ENCODE measurements at regions not wholly inside any gene's neighbourhood (a gene's known extent, or its start where the extent isn't known, plus 50 kb on each side); places are given as distances from the start of the nearest gene placed in this dataset.

- DNase-seq (ENCODE audit: low read depth in 3 of 3) = no peak
Observed at GRCh38 chr10:75294518-75294865, 58.7 kb upstream of the COMTD1 start.

DNA sequence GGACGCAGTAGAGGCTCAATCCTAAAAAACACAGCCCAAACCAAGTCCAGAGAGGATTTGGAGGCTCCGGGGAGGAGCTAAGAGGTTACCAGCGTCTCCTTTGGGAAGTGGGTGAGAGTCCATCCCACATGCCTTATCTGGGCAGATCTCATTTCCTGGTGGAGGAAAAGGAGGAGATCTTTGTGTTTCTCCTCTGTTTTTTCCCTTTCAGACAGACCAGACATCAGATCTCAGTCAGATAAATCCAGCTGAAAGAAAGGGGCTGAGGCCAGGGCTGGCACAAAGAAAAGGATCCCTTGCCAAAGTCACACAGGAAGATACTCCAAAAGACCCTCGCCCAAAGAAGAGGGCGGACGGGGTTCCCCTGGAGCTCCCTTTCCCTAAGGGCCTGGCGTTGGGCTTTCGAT is 58.3 kb upstream of the COMTD1 start:
- DNase-seq (ENCODE audit: low read depth in 3 of 3) = no peak

DNA sequence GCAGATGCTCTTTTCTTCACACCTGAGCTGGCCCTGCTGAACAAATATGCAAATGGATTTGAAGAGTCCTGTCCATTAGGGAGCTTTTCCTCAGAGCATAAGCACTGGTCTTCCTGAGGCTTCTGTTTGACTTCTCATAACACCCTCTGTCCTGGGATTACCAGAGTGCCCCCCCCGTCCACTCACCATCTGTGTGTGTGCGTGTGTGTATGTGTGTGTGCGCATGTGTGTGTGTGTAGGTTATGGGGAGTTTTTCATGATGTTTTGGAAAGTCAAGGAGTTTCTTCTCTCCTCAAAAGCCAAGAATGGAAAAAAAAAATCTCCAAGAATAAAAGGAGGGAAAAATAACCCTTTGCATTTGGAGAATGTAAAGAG is 57.7 kb upstream of the COMTD1 start:
- no peak for DNase-seq (ENCODE audit: low read depth in 3 of 3)

DNA sequence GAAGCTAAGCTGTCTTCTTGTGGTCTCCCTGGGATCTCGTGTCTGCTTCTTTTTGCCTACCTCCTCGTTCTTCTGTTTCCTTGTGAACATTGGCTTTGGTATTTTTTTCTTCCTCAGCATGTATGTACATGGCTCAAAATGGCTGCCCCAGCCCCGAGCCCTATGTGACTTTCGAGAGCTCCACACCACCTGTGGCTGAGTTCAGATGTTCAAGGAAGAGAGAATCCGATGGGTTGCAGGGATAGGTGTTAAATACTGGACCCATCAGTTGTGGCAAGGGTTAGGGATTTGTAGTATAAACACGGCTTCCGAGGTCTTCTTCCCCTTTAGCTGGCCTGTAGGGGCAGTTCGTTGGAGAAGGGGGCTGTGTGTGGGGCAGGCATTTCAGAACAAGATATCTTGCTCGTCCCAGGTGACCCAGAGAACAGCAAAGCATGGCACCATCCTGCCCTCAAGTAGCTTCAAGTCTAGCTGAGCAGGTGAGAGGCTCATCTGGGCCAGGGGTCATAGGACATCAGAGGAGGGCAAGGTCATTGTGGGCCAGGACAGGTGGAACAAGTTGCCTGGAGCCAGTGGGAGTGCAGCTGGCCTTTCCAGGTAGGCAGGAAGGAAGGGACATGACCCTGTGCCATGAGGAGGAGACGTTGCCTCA is 57.2 kb upstream of the COMTD1 start:
- DNase-seq (ENCODE audit: low read depth in 3 of 3) = no peak

DNA sequence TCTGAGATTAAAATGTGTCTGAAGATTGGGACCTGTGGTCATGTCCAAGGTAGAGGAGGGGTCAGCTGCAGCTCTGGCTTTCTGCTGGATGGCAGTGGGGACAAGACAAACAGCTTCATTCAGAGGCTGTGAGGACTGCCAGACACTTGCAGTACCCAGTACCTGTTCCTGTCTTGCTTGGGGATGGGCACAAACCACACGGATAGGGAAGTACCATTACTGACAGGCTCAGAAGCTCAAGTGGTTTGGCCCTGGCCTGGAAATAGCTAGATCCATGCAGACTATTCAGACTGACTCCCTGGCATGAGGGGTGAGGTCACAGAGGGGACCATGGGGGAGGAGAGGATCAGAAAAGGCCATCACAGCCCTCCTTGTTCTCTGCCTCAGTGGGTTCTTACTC is 56.0 kb upstream of the COMTD1 start:
- DNase-seq (ENCODE audit: low read depth in 3 of 3) = no peak

GRCh38 chr10:75288140-75288711 is 52.5 kb upstream of the COMTD1 start:
- DNase-seq (ENCODE audit: low read depth in 3 of 3) = no peak

DNA sequence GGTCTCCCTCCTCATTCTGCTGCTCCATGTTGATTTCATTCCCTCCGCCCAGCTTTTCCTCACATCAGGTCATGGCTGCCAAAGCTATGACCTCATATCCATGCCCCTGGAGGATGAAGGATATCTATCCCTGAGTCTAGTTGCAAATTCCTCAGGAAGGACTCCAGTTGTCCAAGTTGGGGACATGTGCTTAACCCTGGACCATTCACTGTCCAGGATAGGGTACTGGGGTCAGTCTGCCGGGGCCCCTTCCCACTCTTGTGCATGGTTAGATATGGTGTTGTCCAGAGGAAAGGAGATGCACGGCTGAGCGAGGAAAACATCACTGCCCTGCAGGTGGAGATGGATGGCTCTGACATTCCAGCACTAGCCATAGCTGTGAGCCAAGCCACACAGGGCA is 51.9 kb upstream of the COMTD1 start:
- DNase-seq (ENCODE audit: low read depth in 3 of 3) = no peak

- DNase-seq (ENCODE audit: low read depth in 3 of 3) = no peak
Observed at GRCh38 chr10:75286901-75287300, 51.1 kb upstream of the COMTD1 start.
